HG02798 (cell line): ENCODE measurements at regions not wholly inside any gene's neighbourhood (a gene's known extent, or its start where the extent isn't known, plus 50 kb on each side); places are given as distances from the start of the nearest gene placed in this dataset.
"Not testable (repeated sequence)": the region's sequence is repeated elsewhere in the genome, so short reads cannot be mapped to it uniquely, and the experiment has no call there.

Experiments used
- ATAC-seq: cut with Tn5 transposase; IDR thresholded peaks from one replicate; pipeline ENCODE4 v1.9.1; 2021; ENCODE audit warnings: mild to moderate bottlenecking; ENCODE audit not compliant: unreplicated experiment, poor library complexity

GRCh38 chr5:118121258-118121657 is 867.1 kb downstream of the DTWD2 start:
- ATAC-seq: no peak

DNA sequence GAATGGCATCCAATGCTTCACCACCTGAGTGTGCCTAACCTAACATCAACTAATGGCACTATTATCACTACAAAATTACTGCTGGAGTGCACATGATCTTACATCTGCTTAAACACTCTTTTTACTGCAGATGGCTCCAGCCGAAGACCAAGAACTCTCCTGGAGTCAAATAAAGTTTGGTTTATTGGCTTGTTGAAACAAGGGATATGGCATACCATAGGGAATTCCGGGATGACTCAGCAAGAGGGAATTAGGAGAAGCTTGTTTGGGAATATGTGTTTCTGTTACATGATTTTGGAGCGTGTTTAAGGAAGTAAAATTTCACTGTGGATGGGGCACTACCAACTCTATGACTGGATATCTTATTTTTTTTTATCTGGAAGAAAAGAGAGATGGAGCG is 872.6 kb downstream of the DTWD2 start:
- no peak for ATAC-seq

GRCh38 chr5:118111956-118112355 is 876.4 kb downstream of the DTWD2 start:
- no peak for ATAC-seq

DNA sequence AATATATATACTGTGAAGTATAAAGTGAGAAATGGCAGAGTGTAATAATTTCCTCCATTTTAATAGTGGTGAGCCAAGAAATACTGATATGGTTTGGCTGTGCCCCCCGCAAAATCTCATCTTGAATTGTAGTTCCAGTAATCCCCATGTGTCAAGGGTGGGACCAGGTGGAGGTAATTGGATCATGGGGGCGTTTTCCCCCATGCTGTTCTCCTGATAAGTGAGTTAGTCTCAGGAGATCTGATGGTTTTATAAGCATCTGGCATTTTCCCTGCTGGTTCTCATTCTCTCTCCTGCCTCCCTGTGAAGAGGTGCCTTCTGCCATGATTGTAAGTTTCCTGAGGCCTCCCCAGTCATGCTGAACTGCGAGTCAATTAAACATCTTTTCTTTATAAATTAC is 881.1 kb downstream of the DTWD2 start:
- not testable (repeated sequence) for ATAC-seq

DNA sequence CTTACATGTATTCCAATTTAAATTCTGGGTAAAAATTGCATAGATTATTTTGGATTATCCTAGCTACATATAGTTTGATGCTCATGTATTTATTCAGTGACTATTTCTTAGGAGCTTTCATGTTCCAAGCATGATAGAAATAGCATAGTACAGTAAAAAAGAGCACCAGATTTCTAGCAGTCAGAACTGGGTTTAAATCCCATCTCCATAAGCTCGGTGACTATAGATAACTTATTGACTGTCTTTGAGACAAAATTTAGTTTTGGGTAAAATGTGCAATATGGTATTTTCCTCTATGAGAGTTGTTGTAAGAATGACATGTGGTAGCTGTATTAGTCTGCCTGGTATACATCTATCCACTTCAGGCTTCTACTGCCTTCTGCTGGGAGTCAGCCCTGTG is 889.6 kb downstream of the DTWD2 start:
- no peak for ATAC-seq

GRCh38 chr5:118095115-118095514 is 893.2 kb downstream of the DTWD2 start:
- ATAC-seq: no peak

- no peak for ATAC-seq
Observed at GRCh38 chr5:118088448-118088847, 899.9 kb downstream of the DTWD2 start.

DNA sequence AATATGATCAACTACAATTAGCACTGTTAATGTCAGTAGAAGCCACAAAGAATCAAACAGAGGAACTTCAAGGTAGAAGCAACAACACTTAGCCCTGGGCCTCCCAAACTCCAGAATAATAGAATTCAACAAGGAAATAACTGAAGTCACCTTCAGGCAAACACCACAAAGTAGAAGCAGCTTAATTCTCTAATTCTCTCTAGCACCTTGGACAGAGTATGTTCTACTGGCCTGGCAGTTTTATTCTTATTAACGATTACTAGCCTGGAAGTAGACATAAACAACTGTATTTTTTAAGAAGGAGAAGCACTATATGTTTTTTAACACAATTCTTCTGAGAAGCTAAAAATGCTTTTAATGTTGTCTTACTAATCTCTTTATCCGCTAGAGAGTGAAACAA is 911.9 kb downstream of the DTWD2 start:
- ATAC-seq: no peak

- no peak for ATAC-seq
Observed at GRCh38 chr5:118070041-118070440, 918.3 kb downstream of the DTWD2 start.

DNA sequence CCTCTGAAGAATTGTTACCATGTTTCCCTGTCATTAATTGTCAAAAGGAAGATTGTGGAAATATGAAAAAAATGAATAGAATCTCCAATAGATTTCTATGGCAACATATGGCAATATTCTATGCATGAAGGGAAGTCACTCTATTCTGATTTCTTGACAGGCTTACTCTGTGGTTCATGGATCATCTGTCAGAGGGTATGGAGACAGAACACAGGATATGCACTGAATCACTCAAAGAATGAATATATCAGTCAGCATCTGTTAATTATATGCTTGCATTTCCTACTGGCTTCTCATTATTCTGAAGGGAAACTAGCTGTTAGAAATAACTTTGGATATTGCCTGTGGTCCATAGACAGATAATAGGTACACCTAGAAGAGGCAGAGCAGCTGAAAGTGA is 918.9 kb downstream of the DTWD2 start:
- ATAC-seq: no peak

- ATAC-seq: no peak
Observed at GRCh38 chr5:118068886-118069285, 919.5 kb downstream of the DTWD2 start.

DNA sequence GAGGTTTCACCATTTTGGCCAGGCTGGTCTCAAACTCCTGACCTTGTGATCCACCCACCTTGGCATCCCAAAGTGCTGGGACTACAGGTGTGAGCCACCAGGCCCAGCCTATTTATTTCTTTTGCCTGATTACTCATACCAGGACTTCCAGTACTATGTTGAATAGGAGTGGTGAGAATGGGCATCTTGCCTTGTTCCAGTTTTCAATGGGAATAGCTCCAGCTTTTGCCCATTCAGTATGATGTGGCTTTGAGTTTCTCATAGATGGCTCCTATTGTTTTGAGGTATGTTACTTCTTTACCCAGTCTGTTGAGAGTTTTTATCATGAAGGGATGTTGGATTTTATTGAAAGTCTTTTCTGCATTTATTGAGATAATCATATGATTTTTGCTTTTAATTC is 924.5 kb downstream of the DTWD2 start:
- ATAC-seq: not testable (repeated sequence)

- ATAC-seq: no peak
Observed at GRCh38 chr5:118060833-118061232, 927.5 kb downstream of the DTWD2 start.

DNA sequence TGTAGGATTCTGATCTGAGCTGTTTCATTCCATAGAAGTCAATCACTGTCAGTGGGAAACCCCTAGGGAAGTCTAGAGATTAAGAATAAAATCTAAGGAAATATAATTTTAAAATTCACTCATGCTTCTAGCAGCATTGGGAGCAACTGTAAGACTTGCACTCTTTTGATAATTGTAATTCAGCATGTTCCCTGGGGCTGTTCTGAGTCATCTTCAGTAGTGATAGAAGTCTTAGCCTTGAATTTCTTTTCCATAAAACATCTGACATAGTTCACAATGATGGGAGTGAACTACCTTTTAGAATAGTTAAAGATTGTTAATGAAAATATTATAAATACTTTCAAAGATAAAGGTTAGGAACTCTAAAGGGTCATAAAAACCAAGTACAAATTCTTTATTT is 935.8 kb downstream of the DTWD2 start:
- ATAC-seq: no peak

DNA sequence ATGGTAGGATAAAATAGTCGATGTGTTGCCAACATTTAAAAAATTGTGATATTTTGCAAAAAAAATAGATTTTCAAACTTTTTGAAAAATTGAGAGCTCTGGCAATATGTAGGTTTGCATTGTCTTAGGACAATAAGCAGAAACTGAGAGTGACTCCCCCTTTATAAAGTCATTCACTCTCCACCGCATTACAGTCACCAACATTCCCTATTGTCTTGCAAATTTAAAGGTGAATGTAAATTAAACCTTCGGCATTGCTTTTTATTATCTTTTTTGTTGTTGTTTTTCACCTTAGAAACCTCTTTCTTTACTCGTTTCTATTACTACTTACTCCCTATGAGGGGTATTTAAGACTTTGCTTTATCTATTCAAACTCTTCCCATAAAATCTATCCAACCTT is 944.2 kb downstream of the DTWD2 start:
- ATAC-seq: no peak

DNA sequence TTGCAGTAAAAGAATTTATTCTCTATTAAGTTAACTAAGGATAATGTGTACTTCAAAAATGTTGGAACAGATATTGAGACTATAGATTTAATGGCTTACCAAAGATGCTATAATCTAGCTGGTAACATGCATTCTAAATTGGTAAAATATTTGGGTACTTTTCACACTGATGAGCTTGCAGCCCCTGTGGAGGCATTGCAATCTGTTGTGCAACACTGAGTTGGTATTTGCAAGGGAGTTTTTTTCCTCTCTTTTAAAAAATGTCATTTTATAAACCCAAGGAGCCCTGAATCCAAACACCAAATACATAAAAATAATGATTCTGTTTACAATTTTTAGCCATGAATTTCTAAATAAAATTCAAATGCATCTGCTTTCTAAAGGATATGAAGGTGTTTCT is 944.8 kb downstream of the DTWD2 start:
- no peak for ATAC-seq

- no peak for ATAC-seq
Observed at GRCh38 chr5:118042076-118042475, 946.3 kb downstream of the DTWD2 start.

DNA sequence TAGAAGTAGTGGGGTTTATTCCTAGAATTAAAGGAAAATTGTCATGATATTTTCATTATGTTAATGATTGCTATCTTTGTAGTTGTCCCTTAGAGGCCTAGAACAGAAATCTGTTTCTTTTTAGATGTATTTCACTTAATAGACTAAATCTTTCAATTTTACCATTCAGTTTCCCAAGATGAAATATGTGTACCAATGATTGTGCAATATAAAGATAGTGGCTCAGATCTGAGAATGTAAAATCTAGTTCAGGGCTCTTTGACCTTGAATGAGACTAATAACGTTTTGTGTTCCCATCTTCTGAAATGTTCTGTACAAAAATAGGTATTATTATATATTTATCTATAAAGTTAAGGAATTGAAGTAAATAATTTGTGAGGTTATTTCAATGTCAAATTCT is 947.9 kb downstream of the DTWD2 start:
- no peak for ATAC-seq

- ATAC-seq: no peak
Observed at GRCh38 chr5:118033686-118034338, 954.5 kb downstream of the DTWD2 start.

- ATAC-seq: no peak
Observed at GRCh38 chr5:118029807-118030206, 958.5 kb downstream of the DTWD2 start.

DNA sequence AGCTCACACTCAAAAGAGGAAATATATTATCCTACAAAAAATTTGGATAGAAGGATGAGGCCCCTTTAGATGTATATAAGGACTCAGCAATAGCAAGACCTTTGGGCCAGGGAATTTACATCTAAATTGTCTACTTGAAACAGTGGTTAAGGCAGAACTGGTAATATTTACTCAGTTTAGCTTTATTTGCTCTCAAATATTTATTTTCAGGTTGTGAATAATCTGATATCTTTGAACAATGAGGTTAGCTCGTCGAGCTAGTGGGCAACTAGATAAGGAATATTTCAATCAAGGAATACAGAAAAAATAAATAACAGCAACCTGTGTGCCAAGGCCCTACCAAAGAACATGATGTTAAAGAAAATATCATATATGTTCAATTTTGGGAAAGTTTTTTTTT is 966.3 kb downstream of the DTWD2 start:
- no peak for ATAC-seq

GRCh38 chr5:118017536-118017935 is 970.8 kb downstream of the DTWD2 start:
- ATAC-seq: no peak

- ATAC-seq: no peak
Observed at GRCh38 chr5:118016396-118016795, 972.0 kb downstream of the DTWD2 start.
